ENCODE measurements at regions not wholly inside any gene's neighbourhood (a gene's known extent, or its start where the extent isn't known, plus 50 kb on each side); places are given as distances from the start of the nearest gene placed in this dataset.
A peak's percentile ranks its signal among the peaks of the same experiment; 100 is the strongest.
"Not testable (repeated sequence)": the region's sequence is repeated elsewhere in the genome, so short reads cannot be mapped to it uniquely, and the experiment has no call there.

- no peak for DNase-seq (ENCODE audit: low read depth in 2 of 2)
These were observed 505.0 kb downstream of the CENPC start for GRCh38 chr4:67040315-67040714.

GRCh38 chr4:67038228-67038566 lies 507.1 kb downstream of the CENPC start:
- DNase-seq (ENCODE audit: low read depth in 2 of 2): no peak

- no peak for DNase-seq (ENCODE audit: low read depth in 2 of 2)
These were observed 507.6 kb downstream of the CENPC start for GRCh38 chr4:67037504-67038227.

GRCh38 chr4:67036791-67037190 lies 508.5 kb downstream of the CENPC start:
- DNase-seq (ENCODE audit: low read depth in 2 of 2): no peak

GRCh38 chr4:67035986-67036385 lies 509.3 kb downstream of the CENPC start:
- DNase-seq (ENCODE audit: low read depth in 2 of 2): no peak

- peak; percentile 27 to 32 for DNase-seq (ENCODE audit: low read depth in 2 of 2)
These were observed 509.8 kb downstream of the CENPC start for GRCh38 chr4:67035501-67035900.

- DNase-seq (ENCODE audit: low read depth in 2 of 2): no peak
These were observed 514.7 kb downstream of the CENPC start for GRCh38 chr4:67030636-67031035.

GRCh38 chr4:67020438-67020797 lies 524.9 kb downstream of the CENPC start:
- no peak for DNase-seq (ENCODE audit: low read depth in 2 of 2)

- DNase-seq (ENCODE audit: low read depth in 2 of 2): peak; percentile 10 to 17
These were observed 525.4 kb downstream of the CENPC start for GRCh38 chr4:67019686-67020437.

GRCh38 chr4:67014592-67014991 lies 530.7 kb downstream of the CENPC start:
- DNase-seq (ENCODE audit: low read depth in 2 of 2): no peak

GRCh38 chr4:67006791-67007190 lies 538.5 kb downstream of the CENPC start:
- no peak for DNase-seq (ENCODE audit: low read depth in 2 of 2)

GRCh38 chr4:66991521-66991920 lies 553.8 kb downstream of the CENPC start:
- no peak for DNase-seq (ENCODE audit: low read depth in 2 of 2)

GRCh38 chr4:66974665-66975064 lies 570.6 kb downstream of the CENPC start:
- DNase-seq (ENCODE audit: low read depth in 2 of 2): no peak

GRCh38 chr4:66972087-66972486 lies 573.2 kb downstream of the CENPC start:
- no peak for DNase-seq (ENCODE audit: low read depth in 2 of 2)

- DNase-seq (ENCODE audit: low read depth in 2 of 2): no peak
These were observed 580.8 kb downstream of the CENPC start for GRCh38 chr4:66964467-66964866.

GRCh38 chr4:66963084-66963483 lies 582.2 kb downstream of the CENPC start:
- no peak for DNase-seq (ENCODE audit: low read depth in 2 of 2)

GRCh38 chr4:66959207-66959606 lies 586.1 kb downstream of the CENPC start:
- DNase-seq (ENCODE audit: low read depth in 2 of 2): no peak

GRCh38 chr4:66956852-66957251 lies 588.5 kb downstream of the CENPC start:
- no peak for DNase-seq (ENCODE audit: low read depth in 2 of 2)

GRCh38 chr4:66956426-66956825 lies 588.9 kb downstream of the CENPC start:
- no peak for DNase-seq (ENCODE audit: low read depth in 2 of 2)

- no peak for DNase-seq (ENCODE audit: low read depth in 2 of 2)
These were observed 589.5 kb downstream of the CENPC start for GRCh38 chr4:66955784-66956183.

GRCh38 chr4:66949419-66949818 lies 595.9 kb downstream of the CENPC start:
- no peak for DNase-seq (ENCODE audit: low read depth in 2 of 2)

GRCh38 chr4:66946761-66947160 lies 598.5 kb downstream of the CENPC start:
- no peak for DNase-seq (ENCODE audit: low read depth in 2 of 2)

GRCh38 chr4:66943112-66943511 lies 602.2 kb downstream of the CENPC start:
- DNase-seq (ENCODE audit: low read depth in 2 of 2): no peak

GRCh38 chr4:66931981-66932380 lies 613.3 kb downstream of the CENPC start:
- DNase-seq (ENCODE audit: low read depth in 2 of 2): not testable (repeated sequence)

Data from fibroblast of skin of left biceps (primary cell).